B cell (primary cell): ENCODE measurements at regions not wholly inside any gene's neighbourhood (a gene's known extent, or its start where the extent isn't known, plus 50 kb on each side); places are given as distances from the start of the nearest gene placed in this dataset.

Experiments
- ATAC-seq: fragments of 200-7000 bp; cut with Tn5 transposase; one replicate; pipeline ENCODE4 v1.10.0; 2021; ENCODE audit warnings: low read depth, mild to moderate bottlenecking, moderate number of reproducible peaks, moderate library complexity
- CTCF ChIA-PET: fragments of 350-600 bp; sonication (Branson Sonifier 250); formaldehyde crosslinking; loops from one replicate; lab custom pipeline; 2021; ENCODE audit warnings: antibody characterized with exemption, inconsistent platforms; lab: Charles Lee
- POLR2A ChIA-PET: fragments of 350-600 bp; sonication (Branson Sonifier 250); formaldehyde crosslinking; loops from one replicate; lab custom pipeline; 2021; ENCODE audit warnings: antibody characterized with exemption; lab: Charles Lee
- DNase-seq: peaks from one replicate; pipeline ENCODE4 v3.0.0; 2013
- H2AFZ ChIP-seq: 2 replicates; pipeline ENCODE4 v1.6.1; 2012; ENCODE audit warnings: mild to moderate bottlenecking, low read depth, low read length; ENCODE audit not compliant: insufficient read depth, poor library complexity, severe bottlenecking
- H3K27ac ChIP-seq, 2 donors: 1 replicate in 1 of 2; 2 replicates in 1 of 2; pipeline ENCODE4 v1.5.1; 2012 to 2013; ENCODE audit warnings: low read length in 2 of 2, mild to moderate bottlenecking in 2 of 2, moderate library complexity in 1 of 2
- H3K27me3 ChIP-seq, 4 experiments: fragments of 200-600 bp in 1 of 4; sonication (generic) in 1 of 4; replicated peaks in 1 of 4; 1 replicate in 2 of 4; 2 replicates in 2 of 4; pipeline versions ENCODE4 v1.6.1 to v1.7.0; 2013 to 2016; ENCODE audit warnings: low read length in 3 of 4, mild to moderate bottlenecking in 2 of 4, mixed read lengths in 1 of 4, moderate library complexity in 1 of 4; ENCODE audit not compliant: insufficient read depth in 4 of 4, control insufficient read depth in 3 of 4; ENCODE audit errors: control extremely low read depth in 1 of 4
- H3K36me3 ChIP-seq, 2 experiments: replicated peaks in 1 of 2; 1 replicate in 1 of 2; 2 replicates in 1 of 2; pipeline versions ENCODE4 v1.6.1 to v1.7.1; 2013; ENCODE audit warnings: low read length in 1 of 2; ENCODE audit not compliant: insufficient read depth in 2 of 2, control insufficient read depth in 1 of 2; ENCODE audit errors: control extremely low read depth in 1 of 2, extremely low read depth in 1 of 2
- H3K4me1 ChIP-seq, 2 donors: fragments of 200-600 bp in 1 of 2; sonication (generic) in 1 of 2; 1 replicate in 1 of 2; 2 replicates in 1 of 2; pipeline versions ENCODE4 v1.5.1 to v1.6.1; 2013 to 2017; ENCODE audit warnings: low read length in 2 of 2; ENCODE audit not compliant: control insufficient read depth in 2 of 2, insufficient read depth in 2 of 2
- H3K4me2 ChIP-seq: replicated peaks from 2 replicates; pipeline ENCODE3; 2012; ENCODE audit warnings: mild to moderate bottlenecking, low read depth, low read length; ENCODE audit not compliant: poor library complexity, severe bottlenecking
- H3K4me3 ChIP-seq, 5 experiments: fragments of 200-600 bp in 1 of 5; sonication (generic) in 1 of 5; 1 replicate in 3 of 5; 2 replicates in 2 of 5; pipeline versions ENCODE4 v1.5.1 to v1.7.0; 2011 to 2016; ENCODE audit warnings: low read length in 4 of 5, mild to moderate bottlenecking in 4 of 5, low read depth in 2 of 5, control low read depth in 1 of 5, moderate library complexity in 1 of 5; ENCODE audit not compliant: insufficient read depth in 1 of 5; ENCODE audit errors: control extremely low read depth in 1 of 5, extremely low read depth in 1 of 5
- H3K79me2 ChIP-seq: fragments of 200-600 bp; sonication (generic); one replicate; pipeline ENCODE4 v1.6.0; 2016; ENCODE audit warnings: low read length; ENCODE audit not compliant: control insufficient read depth, insufficient read depth
- H3K9ac ChIP-seq: fragments of 200-600 bp; sonication (generic); 2 replicates; pipeline ENCODE4 v1.6.1; 2017; ENCODE audit warnings: mild to moderate bottlenecking, low read length, moderate library complexity
- H3K9me3 ChIP-seq, 3 donors: one replicate each; pipeline versions ENCODE4 v1.6.1 to v1.7.1; 2013; ENCODE audit warnings: low read length in 2 of 3; ENCODE audit not compliant: control insufficient read depth in 2 of 3, insufficient read depth in 1 of 3; ENCODE audit errors: control extremely low read depth in 1 of 3
- H4K20me1 ChIP-seq: 2 replicates; pipeline ENCODE4 v1.6.0; 2012; ENCODE audit warnings: mild to moderate bottlenecking, low read length; ENCODE audit not compliant: insufficient read depth, control insufficient read depth, poor library complexity, severe bottlenecking
- H3K27ac Mint-ChIP-seq: one replicate; pipeline ENCODE4 v1.8.0; 2021; ENCODE audit warnings: mixed read lengths
- H3K27me3 Mint-ChIP-seq: one replicate; pipeline ENCODE4 v1.8.0; 2021; ENCODE audit warnings: mixed read lengths
- H3K4me1 Mint-ChIP-seq: one replicate; pipeline ENCODE4 v1.8.0; 2021; ENCODE audit warnings: mixed read lengths
- H3K4me3 Mint-ChIP-seq: one replicate; pipeline ENCODE4 v1.8.0; 2021; ENCODE audit warnings: mixed read lengths
- H3K9me3 Mint-ChIP-seq: one replicate; pipeline ENCODE4 v1.8.0; 2022; ENCODE audit warnings: mixed read lengths; ENCODE audit not compliant: insufficient read depth
- EZH2 ChIP-seq: IDR thresholded peaks from 2 replicates; pipeline ENCODE4 v1.6.1; 2012; ENCODE audit warnings: borderline replicate concordance, low read depth, mild to moderate bottlenecking, moderate library complexity, low read length; ENCODE audit not compliant: insufficient read depth, poor library complexity, severe bottlenecking
- intact Hi-C: fragments of 100-400 bp; cut with micrococcal nuclease; formaldehyde crosslinking; loops from one replicate; pipeline ENCODE4 v1.10.0; 2022
- TF ChIP-seq, protein P1 (sequence below): fragments of 200-600 bp; IDR thresholded peaks from one replicate; pipeline ENCODE4 v1.8.0; 2022; ENCODE audit warnings: antibody characterized with exemption, mild to moderate bottlenecking

DNA sequence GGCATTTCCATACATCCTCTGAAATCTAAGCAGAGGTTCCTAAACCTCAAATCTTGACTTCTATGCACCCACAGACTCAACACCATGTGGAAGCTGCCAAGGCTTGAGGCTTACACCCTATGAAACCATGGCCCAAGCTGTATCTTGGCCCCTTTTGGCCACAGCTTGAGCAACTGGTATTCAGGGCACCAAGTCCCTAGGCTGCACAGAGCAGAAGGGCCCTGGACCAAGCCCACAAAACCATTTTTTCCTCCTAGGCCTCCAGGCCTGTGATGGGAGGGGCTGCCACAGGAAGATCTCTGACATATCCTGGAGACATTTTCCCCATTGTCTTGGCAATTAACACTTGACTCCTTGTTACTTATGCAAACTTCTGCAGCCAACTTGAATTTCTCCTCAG is 54.4 kb upstream of the IL12A start:
- Mint-ChIP-seq H3K9me3 (peaks cover 5% of the 10 kb centered on the region), H3K4me1 (peaks cover 6% of the 10 kb centered on the region), H3K27me3 (no peaks in the 10 kb centered on the region), H3K4me3 (no peak overlapping the region), H3K27ac (no peak overlapping the region)
- Histone ChIP-seq H3K4me1 (peaks cover 5 to 7% of the 10 kb centered on the region in 2 donors), H3K79me2 (no peaks in the 10 kb centered on the region), H3K27ac (no peak overlapping the region), H3K9me3 (peaks cover 0 to 17% (median 9%) of the 10 kb centered on the region in 3 donors), H2AFZ (no peak overlapping the region), H3K4me2 (no peak overlapping the region), H3K36me3 (no peaks in the 10 kb centered on the region), H3K4me3 (no peak overlapping the region), H4K20me1 (no peaks in the 10 kb centered on the region), H3K9ac (no peak overlapping the region), H3K27me3 (no peaks in the 10 kb centered on the region)
- TF ChIP-seq, protein P1, sequence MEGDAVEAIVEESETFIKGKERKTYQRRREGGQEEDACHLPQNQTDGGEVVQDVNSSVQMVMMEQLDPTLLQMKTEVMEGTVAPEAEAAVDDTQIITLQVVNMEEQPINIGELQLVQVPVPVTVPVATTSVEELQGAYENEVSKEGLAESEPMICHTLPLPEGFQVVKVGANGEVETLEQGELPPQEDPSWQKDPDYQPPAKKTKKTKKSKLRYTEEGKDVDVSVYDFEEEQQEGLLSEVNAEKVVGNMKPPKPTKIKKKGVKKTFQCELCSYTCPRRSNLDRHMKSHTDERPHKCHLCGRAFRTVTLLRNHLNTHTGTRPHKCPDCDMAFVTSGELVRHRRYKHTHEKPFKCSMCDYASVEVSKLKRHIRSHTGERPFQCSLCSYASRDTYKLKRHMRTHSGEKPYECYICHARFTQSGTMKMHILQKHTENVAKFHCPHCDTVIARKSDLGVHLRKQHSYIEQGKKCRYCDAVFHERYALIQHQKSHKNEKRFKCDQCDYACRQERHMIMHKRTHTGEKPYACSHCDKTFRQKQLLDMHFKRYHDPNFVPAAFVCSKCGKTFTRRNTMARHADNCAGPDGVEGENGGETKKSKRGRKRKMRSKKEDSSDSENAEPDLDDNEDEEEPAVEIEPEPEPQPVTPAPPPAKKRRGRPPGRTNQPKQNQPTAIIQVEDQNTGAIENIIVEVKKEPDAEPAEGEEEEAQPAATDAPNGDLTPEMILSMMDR: no peak
- TF ChIP-seq EZH2: no peak
- CTCF ChIA-PET: no interaction called here
- DNase-seq: no peak
- POLR2A ChIA-PET: no interaction called here
- intact Hi-C loops: no loop called here
- no peak for ATAC-seq

DNA sequence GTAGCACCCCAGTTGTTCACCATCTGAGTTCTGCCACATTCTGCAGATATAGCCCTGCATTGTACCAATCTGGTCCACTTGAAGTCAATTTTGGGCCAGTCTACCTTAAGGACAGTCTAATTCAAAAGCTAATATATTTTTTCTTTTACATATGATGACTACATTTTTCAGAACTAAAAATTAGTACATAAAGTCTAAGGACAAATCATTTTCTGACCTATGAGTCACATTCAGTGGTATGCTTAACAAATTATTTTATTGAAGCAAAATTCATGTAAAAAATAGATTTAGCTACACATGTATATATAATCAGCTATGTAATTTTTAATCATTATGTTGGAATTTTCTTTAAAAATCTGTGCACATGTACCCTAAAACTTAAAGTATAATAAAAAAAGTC is 52.1 kb upstream of the IL12A start:
- Histone ChIP-seq H3K36me3 (no peaks in the 10 kb centered on the region), H2AFZ (no peak overlapping the region), H3K79me2 (no peaks in the 10 kb centered on the region), H3K4me3 (no peak overlapping the region), H4K20me1 (no peaks in the 10 kb centered on the region), H3K9me3 (peaks cover under 1 to 17% (median 9%) of the 10 kb centered on the region in 3 donors), H3K27ac (no peak overlapping the region), H3K9ac (no peak overlapping the region), H3K27me3 (no peaks in the 10 kb centered on the region), H3K4me1 (no peaks in the 10 kb centered on the region), H3K4me2 (no peak overlapping the region)
- H3K4me1 Mint-ChIP-seq: no peaks in the 10 kb centered on the region
- intact Hi-C loops: no loop called here
- CTCF ChIA-PET: no interaction called here
- no peak overlapping the region for H3K4me3 Mint-ChIP-seq
- POLR2A ChIA-PET: no interaction called here
- DNase-seq: no peak
- peaks cover under 1% of the 10 kb centered on the region for H3K27me3 Mint-ChIP-seq
- H3K9me3 Mint-ChIP-seq: peaks cover 5% of the 10 kb centered on the region
- no peak overlapping the region for H3K27ac Mint-ChIP-seq
- no peak for ATAC-seq
- no peak for TF ChIP-seq EZH2
- TF ChIP-seq, protein P1: no peak
